PC-3 (cell line): ENCODE measurements at regions not wholly inside any gene's neighbourhood (a gene's known extent, or its start where the extent isn't known, plus 50 kb on each side); places are given as distances from the start of the nearest gene placed in this dataset.

Source experiments
- EZH2 ChIP-seq: fragments of 300-600 bp; sonication (generic); IDR thresholded peaks from one replicate; pipeline ENCODE4 v1.6.1; 2017; ENCODE audit warnings: antibody characterized with exemption, mild to moderate bottlenecking, low read length; ENCODE audit not compliant: unreplicated experiment
- EZH2phosphoT487 ChIP-seq: fragments of 300-600 bp; sonication (generic); IDR thresholded peaks from 2 replicates; pipeline ENCODE4 v1.6.1; 2018; ENCODE audit warnings: mild to moderate bottlenecking, antibody characterized with exemption, low read length, borderline replicate concordance
- TF ChIP-seq, protein P1 (sequence below): fragments of 300-600 bp; sonication (generic); conservative IDR thresholded peaks from 2 replicates; pipeline ENCODE4 v1.5.1; 2017; ENCODE audit warnings: antibody characterized with exemption, low read depth, mild to moderate bottlenecking, low read length

DNA sequence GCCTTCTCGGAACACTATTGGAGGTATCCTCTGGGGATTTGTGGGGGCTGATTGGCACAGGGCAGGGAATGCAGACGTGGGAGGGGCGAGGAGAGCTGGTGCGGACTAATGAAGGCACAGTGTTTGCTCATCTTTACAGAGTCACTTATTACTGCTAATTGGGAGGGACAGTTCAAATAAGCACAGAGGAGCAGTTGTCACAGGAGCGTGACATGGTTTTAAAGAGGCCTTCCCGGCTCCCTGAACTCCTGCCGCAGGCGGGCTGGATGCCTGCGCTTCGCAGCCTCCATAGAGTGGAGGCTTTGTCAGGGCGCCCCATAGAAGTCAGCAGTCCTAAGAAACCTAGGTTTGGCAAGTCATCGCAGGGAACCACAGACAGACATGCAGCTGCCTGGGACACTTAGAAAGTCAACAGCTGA lies 149.6 kb downstream of the LINC00237 start:
- no peak for TF ChIP-seq EZH2phosphoT487
- TF ChIP-seq, protein P1, sequence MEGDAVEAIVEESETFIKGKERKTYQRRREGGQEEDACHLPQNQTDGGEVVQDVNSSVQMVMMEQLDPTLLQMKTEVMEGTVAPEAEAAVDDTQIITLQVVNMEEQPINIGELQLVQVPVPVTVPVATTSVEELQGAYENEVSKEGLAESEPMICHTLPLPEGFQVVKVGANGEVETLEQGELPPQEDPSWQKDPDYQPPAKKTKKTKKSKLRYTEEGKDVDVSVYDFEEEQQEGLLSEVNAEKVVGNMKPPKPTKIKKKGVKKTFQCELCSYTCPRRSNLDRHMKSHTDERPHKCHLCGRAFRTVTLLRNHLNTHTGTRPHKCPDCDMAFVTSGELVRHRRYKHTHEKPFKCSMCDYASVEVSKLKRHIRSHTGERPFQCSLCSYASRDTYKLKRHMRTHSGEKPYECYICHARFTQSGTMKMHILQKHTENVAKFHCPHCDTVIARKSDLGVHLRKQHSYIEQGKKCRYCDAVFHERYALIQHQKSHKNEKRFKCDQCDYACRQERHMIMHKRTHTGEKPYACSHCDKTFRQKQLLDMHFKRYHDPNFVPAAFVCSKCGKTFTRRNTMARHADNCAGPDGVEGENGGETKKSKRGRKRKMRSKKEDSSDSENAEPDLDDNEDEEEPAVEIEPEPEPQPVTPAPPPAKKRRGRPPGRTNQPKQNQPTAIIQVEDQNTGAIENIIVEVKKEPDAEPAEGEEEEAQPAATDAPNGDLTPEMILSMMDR: no peak
- no peak for TF ChIP-seq EZH2
